CD4-positive, alpha-beta T cell (primary cell): ENCODE measurements at regions not wholly inside any gene's neighbourhood (a gene's known extent, or its start where the extent isn't known, plus 50 kb on each side); places are given as distances from the start of the nearest gene placed in this dataset.

ENCODE experiments used
- ATAC-seq: fragments of 200-7000 bp; cut with Tn5 transposase; one replicate; pipeline ENCODE4 v1.10.0; 2022; ENCODE audit warnings: mild to moderate bottlenecking; ENCODE audit not compliant: poor library complexity
- CTCF ChIA-PET: fragments of 350-600 bp; sonication (Branson Sonifier 250); formaldehyde crosslinking; loops from one replicate; lab custom pipeline; 2021; ENCODE audit warnings: antibody characterized with exemption, inconsistent platforms; lab: Charles Lee
- POLR2A ChIA-PET: fragments of 350-600 bp; sonication (Branson Sonifier 250); formaldehyde crosslinking; loops from one replicate; lab custom pipeline; 2021; ENCODE audit warnings: antibody characterized with exemption, inconsistent platforms; lab: Charles Lee
- DNase-seq, 14 experiments: peaks; one replicate each; pipeline ENCODE4 v3.0.0-alpha.2; 2013 to 2020; ENCODE audit warnings: mixed read lengths in 2 of 14
- H3K27ac ChIP-seq, 2 donors: one replicate each; pipeline versions ENCODE4 v1.5.1 to v1.7.0; 2013; ENCODE audit warnings: low read length in 2 of 2, low read depth in 1 of 2, mild to moderate bottlenecking in 1 of 2
- H3K27me3 ChIP-seq, 2 experiments: 1 replicate in 1 of 2; 2 replicates in 1 of 2; pipeline versions ENCODE4 v1.6.1 to v1.7.0; 2013; ENCODE audit warnings: low read length in 2 of 2, control low read depth in 1 of 2, mild to moderate bottlenecking in 1 of 2, moderate library complexity in 1 of 2; ENCODE audit not compliant: insufficient read depth in 2 of 2, control insufficient read depth in 1 of 2
- H3K36me3 ChIP-seq: one replicate; pipeline ENCODE4 v1.6.1; 2013; ENCODE audit warnings: low read length, control low read depth; ENCODE audit not compliant: insufficient read depth
- H3K4me1 ChIP-seq: one replicate; pipeline ENCODE4 v1.6.1; 2013; ENCODE audit warnings: low read length, control low read depth; ENCODE audit not compliant: insufficient read depth
- H3K4me3 ChIP-seq: one replicate; pipeline ENCODE4 v1.5.1; 2013; ENCODE audit warnings: mild to moderate bottlenecking, low read length, moderate library complexity
- H3K9me3 ChIP-seq, 2 experiments: 1 replicate in 1 of 2; 2 replicates in 1 of 2; pipeline versions ENCODE4 v1.6.1 to v1.7.0; 2013; ENCODE audit warnings: low read length in 2 of 2, mild to moderate bottlenecking in 2 of 2, control low read depth in 1 of 2, moderate library complexity in 1 of 2; ENCODE audit not compliant: control insufficient read depth in 1 of 2, insufficient read depth in 1 of 2
- H3K27ac Mint-ChIP-seq: one replicate; pipeline ENCODE4 v1.8.0; 2020; ENCODE audit warnings: mixed read lengths
- H3K27me3 Mint-ChIP-seq: one replicate; pipeline ENCODE4 v1.8.0; 2021; ENCODE audit warnings: mixed read lengths
- H3K36me3 Mint-ChIP-seq: one replicate; pipeline ENCODE4 v1.8.0; 2021; ENCODE audit warnings: low read depth, mixed read lengths
- H3K4me1 Mint-ChIP-seq: one replicate; pipeline ENCODE4 v1.8.0; 2021; ENCODE audit warnings: low read depth, mixed read lengths
- H3K4me3 Mint-ChIP-seq: one replicate; pipeline ENCODE4 v1.8.0; 2020; ENCODE audit warnings: mild to moderate bottlenecking, mixed read lengths
- H3K9me3 Mint-ChIP-seq: one replicate; pipeline ENCODE4 v1.8.0; 2020; ENCODE audit warnings: mixed read lengths
- CTCF ChIP-seq: fragments of 200-600 bp; IDR thresholded peaks from one replicate; pipeline ENCODE4 v1.8.0; 2022; ENCODE audit warnings: antibody characterized with exemption, mild to moderate bottlenecking
- intact Hi-C, 2 experiments: fragments of 100-400 bp; cut with DNase I in 1 of 2; cut with micrococcal nuclease in 1 of 2; formaldehyde crosslinking; loops; one replicate each; pipeline versions ENCODE4 v1.15.1 to v1.9.0; 2023 to 2025; cut with DNase I, micrococcal nuclease

GRCh38 chr2:47990503-47990902 is 84.2 kb upstream of the FBXO11 start:
- H3K4me3 ChIP-seq: no peak overlapping the region
- Mint-ChIP-seq H3K27me3 (no peaks in the 10 kb centered on the region), H3K4me1 (no peaks in the 10 kb centered on the region), H3K36me3 (no peaks in the 10 kb centered on the region), H3K4me3 (no peak overlapping the region), H3K27ac (no peak overlapping the region), H3K9me3 (no peaks in the 10 kb centered on the region)
- H3K4me1 ChIP-seq: no peaks in the 10 kb centered on the region
- H3K36me3 ChIP-seq: no peaks in the 10 kb centered on the region
- POLR2A ChIA-PET: no interaction called here
- no peaks in the 10 kb centered on the region for H3K9me3 ChIP-seq
- no peak for ATAC-seq
- DNase-seq: no peak
- no peaks in the 10 kb centered on the region for H3K27me3 ChIP-seq
- H3K27ac ChIP-seq: no peak overlapping the region
- CTCF ChIA-PET: no interaction called here
- no peak for TF ChIP-seq CTCF
- intact Hi-C loops: no loop called here

GRCh38 chr2:47992671-47993070 is 86.4 kb upstream of the FBXO11 start:
- ChIA-PET POLR2A (no interaction called here), CTCF (no interaction called here)
- Histone ChIP-seq H3K36me3 (no peaks in the 10 kb centered on the region), H3K4me1 (no peaks in the 10 kb centered on the region), H3K4me3 (no peak overlapping the region), H3K9me3 (no peaks in the 10 kb centered on the region), H3K27ac (no peak overlapping the region), H3K27me3 (no peaks in the 10 kb centered on the region)
- ATAC-seq: no peak
- H3K4me1 Mint-ChIP-seq: no peaks in the 10 kb centered on the region
- TF ChIP-seq CTCF: no peak
- no peaks in the 10 kb centered on the region for H3K36me3 Mint-ChIP-seq
- no peak overlapping the region for H3K4me3 Mint-ChIP-seq
- intact Hi-C loops: no loop called here
- no peak overlapping the region for H3K27ac Mint-ChIP-seq
- H3K27me3 Mint-ChIP-seq: no peaks in the 10 kb centered on the region
- no peaks in the 10 kb centered on the region for H3K9me3 Mint-ChIP-seq
- DNase-seq: no peak

- Mint-ChIP-seq H3K4me1 (no peaks in the 10 kb centered on the region), H3K9me3 (no peaks in the 10 kb centered on the region), H3K36me3 (no peaks in the 10 kb centered on the region), H3K4me3 (no peak overlapping the region), H3K27ac (no peak overlapping the region), H3K27me3 (no peaks in the 10 kb centered on the region)
- CTCF ChIA-PET: no interaction called here
- intact Hi-C loops: no loop called here
- TF ChIP-seq CTCF: no peak
- POLR2A ChIA-PET: no interaction called here
- ATAC-seq (no peak), DNase-seq (no peak)
- Histone ChIP-seq H3K36me3 (no peaks in the 10 kb centered on the region), H3K27me3 (no peaks in the 10 kb centered on the region), H3K9me3 (no peaks in the 10 kb centered on the region), H3K27ac (no peak overlapping the region), H3K4me1 (no peaks in the 10 kb centered on the region), H3K4me3 (no peak overlapping the region)
Observed at GRCh38 chr2:47996808-47997207, 90.5 kb upstream of the FBXO11 start.
